ENCODE measurements at regions not wholly inside any gene's neighbourhood (a gene's known extent, or its start where the extent isn't known, plus 50 kb on each side); places are given as distances from the start of the nearest gene placed in this dataset.
"Not testable (repeated sequence)": the region's sequence is repeated elsewhere in the genome, so short reads cannot be mapped to it uniquely, and the experiment has no call there.

GRCh38 chr21:14058566-14058965 is 152.2 kb downstream of the LIPI start:
- H3K4me1 ChIP-seq, result no peaks in the 10 kb centered on the region
- in situ Hi-C loops (cut with MboI; ENCODE audit: low sequenced_read_pairs in 4 of 4) (no loop called here), intact Hi-C loops (cut with DNase I; ENCODE audit: low total_unique reads) (no loop called here)
- no peak overlapping the region for H3K27ac ChIP-seq
- no peaks in the 10 kb centered on the region for H3K27me3 ChIP-seq
- TF ChIP-seq POLR2A (IDR thresholded peaks at IDR 0.05), result no peak
- TF ChIP-seq, protein P1, sequence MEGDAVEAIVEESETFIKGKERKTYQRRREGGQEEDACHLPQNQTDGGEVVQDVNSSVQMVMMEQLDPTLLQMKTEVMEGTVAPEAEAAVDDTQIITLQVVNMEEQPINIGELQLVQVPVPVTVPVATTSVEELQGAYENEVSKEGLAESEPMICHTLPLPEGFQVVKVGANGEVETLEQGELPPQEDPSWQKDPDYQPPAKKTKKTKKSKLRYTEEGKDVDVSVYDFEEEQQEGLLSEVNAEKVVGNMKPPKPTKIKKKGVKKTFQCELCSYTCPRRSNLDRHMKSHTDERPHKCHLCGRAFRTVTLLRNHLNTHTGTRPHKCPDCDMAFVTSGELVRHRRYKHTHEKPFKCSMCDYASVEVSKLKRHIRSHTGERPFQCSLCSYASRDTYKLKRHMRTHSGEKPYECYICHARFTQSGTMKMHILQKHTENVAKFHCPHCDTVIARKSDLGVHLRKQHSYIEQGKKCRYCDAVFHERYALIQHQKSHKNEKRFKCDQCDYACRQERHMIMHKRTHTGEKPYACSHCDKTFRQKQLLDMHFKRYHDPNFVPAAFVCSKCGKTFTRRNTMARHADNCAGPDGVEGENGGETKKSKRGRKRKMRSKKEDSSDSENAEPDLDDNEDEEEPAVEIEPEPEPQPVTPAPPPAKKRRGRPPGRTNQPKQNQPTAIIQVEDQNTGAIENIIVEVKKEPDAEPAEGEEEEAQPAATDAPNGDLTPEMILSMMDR (IDR thresholded peaks at IDR 0.05 in 4 of 5, conservative IDR thresholded peaks at IDR 0.05 in 1 of 5), result no peak
- DNase-seq (no peak), ATAC-seq (no peak)
- H3K4me3 ChIP-seq, result no peak overlapping the region
- H3K36me3 ChIP-seq, result no peaks in the 10 kb centered on the region
- no peaks in the 10 kb centered on the region for H3K9me3 ChIP-seq

GRCh38 chr21:14057841-14058481 is 152.8 kb downstream of the LIPI start:
- intact Hi-C loops (cut with DNase I; ENCODE audit: low total_unique reads); H3K27me3 ChIP-seq; H3K4me3 ChIP-seq; DNase-seq; H3K36me3 ChIP-seq; in situ Hi-C loops (cut with MboI; ENCODE audit: low sequenced_read_pairs in 4 of 4); H3K4me1 ChIP-seq; H3K27ac ChIP-seq; H3K9me3 ChIP-seq; ATAC-seq: not testable (repeated sequence)

GRCh38 chr21:14057313-14057712 is 153.4 kb downstream of the LIPI start:
- H3K4me3 ChIP-seq, result no peak overlapping the region
- H3K36me3 ChIP-seq, result no peaks in the 10 kb centered on the region
- H3K27me3 ChIP-seq, result no peaks in the 10 kb centered on the region
- no peak for DNase-seq
- in situ Hi-C loops (cut with MboI; ENCODE audit: low sequenced_read_pairs in 4 of 4), result no loop called here
- no peaks in the 10 kb centered on the region for H3K4me1 ChIP-seq
- TF ChIP-seq, protein P1 (IDR thresholded peaks at IDR 0.05 in 4 of 5, conservative IDR thresholded peaks at IDR 0.05 in 1 of 5), result no peak
- no peak for TF ChIP-seq POLR2A (IDR thresholded peaks at IDR 0.05)
- H3K9me3 ChIP-seq, result no peaks in the 10 kb centered on the region
- H3K27ac ChIP-seq, result no peak overlapping the region
- intact Hi-C loops (cut with DNase I; ENCODE audit: low total_unique reads), result no loop called here
- no peak for ATAC-seq

GRCh38 chr21:14056771-14057191 is 154.0 kb downstream of the LIPI start:
- Histone ChIP-seq H3K36me3 (no peaks in the 10 kb centered on the region), H3K27ac (no peak overlapping the region), H3K4me3 (no peak overlapping the region), H3K4me1 (no peaks in the 10 kb centered on the region), H3K9me3 (no peaks in the 10 kb centered on the region), H3K27me3 (no peaks in the 10 kb centered on the region)
- DNase-seq (no peak), ATAC-seq (no peak)
- in situ Hi-C loops (cut with MboI; ENCODE audit: low sequenced_read_pairs in 4 of 4), result no loop called here
- TF ChIP-seq, protein P1 (IDR thresholded peaks at IDR 0.05 in 4 of 5, conservative IDR thresholded peaks at IDR 0.05 in 1 of 5), result no peak
- no peak for TF ChIP-seq POLR2A (IDR thresholded peaks at IDR 0.05)
- intact Hi-C loops (cut with DNase I; ENCODE audit: low total_unique reads), result no loop called here

- intact Hi-C loops (cut with DNase I; ENCODE audit: low total_unique reads); H3K9me3 ChIP-seq; in situ Hi-C loops (cut with MboI; ENCODE audit: low sequenced_read_pairs in 4 of 4); H3K4me1 ChIP-seq; H3K4me3 ChIP-seq; H3K27ac ChIP-seq; H3K27me3 ChIP-seq; ATAC-seq; H3K36me3 ChIP-seq; DNase-seq: not testable (repeated sequence)
Observed at GRCh38 chr21:14055746-14056515, 154.8 kb downstream of the LIPI start.

All from gastrocnemius medialis (tissue), 4 donors.